Putamen (tissue), 1 donor: ENCODE measurements at regions not wholly inside any gene's neighbourhood (a gene's known extent, or its start where the extent isn't known, plus 50 kb on each side); places are given as distances from the start of the nearest gene placed in this dataset.

ENCODE experiments used
- DNase-seq: peaks from one replicate; pipeline ENCODE4 v3.0.0-alpha.2; 2016; ENCODE audit warnings: low spot score

DNA sequence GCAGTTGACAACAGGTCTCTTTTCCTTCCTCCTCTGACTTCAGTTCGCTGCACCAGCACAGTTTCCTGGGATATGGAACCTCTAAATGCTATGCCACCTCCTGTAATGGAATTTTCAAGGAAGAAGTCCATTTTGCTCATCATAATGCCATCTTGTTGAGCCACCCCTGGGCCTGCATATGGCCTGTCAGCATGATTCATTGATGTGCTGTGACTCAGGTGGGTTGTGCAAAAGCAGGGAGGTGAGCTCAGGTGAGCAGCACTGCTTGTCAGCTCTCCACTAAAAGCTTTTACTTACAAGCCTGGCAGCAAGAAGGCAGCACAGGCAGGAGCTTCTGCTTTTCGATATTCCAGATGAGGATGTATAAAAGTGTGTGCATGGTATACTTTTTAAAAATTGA is 247.1 kb upstream of the LMCD1 start:
- no peak for DNase-seq

DNA sequence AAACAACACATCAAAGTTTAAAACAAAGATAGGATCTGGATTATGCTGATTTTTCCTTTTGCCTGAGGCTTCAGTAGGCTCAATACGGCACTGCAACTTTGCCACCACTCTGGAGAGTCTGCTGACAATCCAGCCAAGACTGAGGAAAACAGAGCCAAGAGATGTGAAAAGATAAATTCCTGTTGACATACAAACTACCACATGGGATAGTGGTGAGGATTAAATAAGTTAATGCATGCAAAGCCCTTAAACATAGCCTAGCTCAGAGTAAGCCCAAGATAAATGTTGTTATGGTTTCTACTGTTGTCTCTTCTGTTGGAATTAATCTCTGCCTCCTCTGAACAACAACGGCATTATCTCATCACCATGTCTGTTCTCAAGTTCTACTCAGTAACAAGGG is 245.9 kb upstream of the LMCD1 start:
- no peak for DNase-seq

DNA sequence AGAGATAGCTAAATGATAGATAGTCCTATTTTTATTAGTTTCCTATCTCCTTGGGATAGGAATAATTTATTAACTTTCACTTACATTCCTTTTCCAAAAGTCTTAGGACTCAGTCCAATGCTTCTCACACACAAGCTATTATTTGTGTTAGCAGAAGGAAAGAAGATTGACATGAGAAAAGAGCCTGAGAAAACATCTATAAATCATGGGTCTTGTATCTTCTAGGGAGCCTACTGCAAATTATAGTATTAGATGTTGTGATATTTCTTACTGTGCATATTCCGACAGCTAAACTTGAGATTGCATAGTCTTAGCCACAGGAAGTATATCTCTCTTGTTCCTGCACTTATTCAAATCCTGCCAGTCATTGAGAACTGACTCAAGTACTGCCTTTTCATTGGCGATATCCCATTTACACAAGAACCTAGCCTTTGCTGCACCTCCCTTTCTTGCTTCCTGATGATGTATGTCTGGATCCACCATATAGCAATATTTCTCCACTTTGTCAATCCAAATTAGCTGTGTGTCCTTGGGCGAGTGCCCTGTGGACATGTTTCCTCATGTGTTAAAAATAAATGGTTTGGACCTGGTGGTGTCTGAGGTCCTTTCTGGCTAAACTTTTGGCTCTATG is 245.1 kb upstream of the LMCD1 start:
- no peak for DNase-seq

DNA sequence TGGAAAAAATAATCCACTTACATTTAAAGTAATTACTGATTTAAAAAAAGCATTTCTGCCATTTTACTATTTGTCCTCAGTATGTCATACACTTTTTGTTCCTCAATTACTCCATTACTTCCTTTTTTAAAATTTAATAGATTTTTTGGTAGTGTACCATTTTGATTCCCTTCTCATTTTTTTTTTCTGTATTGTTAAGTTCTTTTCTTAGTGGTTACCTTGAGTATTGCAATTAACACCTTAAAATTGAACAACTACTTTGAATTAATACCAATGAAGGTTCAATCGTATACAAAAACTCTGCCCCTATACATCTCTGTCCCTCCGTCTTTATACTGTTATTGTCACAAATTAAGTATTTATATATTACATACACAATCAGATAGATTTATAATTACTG is 240.6 kb upstream of the LMCD1 start:
- DNase-seq = no peak

DNA sequence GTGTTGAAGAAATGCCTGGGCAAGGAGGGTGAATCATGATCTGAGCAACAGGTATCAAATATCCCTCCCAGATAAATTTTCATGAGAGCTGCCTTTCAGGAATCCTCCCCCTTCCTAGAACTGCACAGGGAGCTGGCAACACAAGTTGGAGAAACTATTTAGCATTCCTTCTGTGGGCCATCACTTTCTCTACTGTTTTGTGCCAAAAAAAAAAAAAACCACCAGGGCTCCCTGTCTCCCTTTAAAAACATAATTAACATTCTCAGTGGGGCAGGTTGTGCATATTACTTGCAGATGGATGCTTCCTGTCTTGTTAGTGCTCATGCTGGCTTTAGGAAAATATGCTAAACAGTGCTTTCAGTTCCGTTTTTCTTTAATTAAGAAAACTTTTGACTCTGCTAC is 234.9 kb upstream of the LMCD1 start:
- DNase-seq = no peak

DNA sequence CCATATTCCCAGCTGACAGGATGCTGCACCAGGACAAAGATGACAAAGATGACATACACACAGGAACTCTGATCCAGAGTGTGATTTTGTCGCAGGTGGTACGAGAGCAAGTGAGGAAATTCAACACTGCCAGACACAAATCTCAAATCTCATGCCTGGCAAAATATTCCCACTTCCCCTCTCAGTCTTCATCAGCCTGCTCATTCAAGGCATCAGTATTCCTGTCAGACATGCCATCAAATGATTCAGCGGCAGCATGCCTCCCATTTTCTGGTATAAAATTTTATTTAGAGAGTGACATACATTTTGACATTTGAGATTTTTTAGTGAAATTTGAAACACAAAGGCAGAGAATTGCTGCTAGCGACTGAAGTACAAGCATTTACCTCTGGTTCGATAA is 228.1 kb upstream of the LMCD1 start:
- peak; percentile 11 for DNase-seq

DNA sequence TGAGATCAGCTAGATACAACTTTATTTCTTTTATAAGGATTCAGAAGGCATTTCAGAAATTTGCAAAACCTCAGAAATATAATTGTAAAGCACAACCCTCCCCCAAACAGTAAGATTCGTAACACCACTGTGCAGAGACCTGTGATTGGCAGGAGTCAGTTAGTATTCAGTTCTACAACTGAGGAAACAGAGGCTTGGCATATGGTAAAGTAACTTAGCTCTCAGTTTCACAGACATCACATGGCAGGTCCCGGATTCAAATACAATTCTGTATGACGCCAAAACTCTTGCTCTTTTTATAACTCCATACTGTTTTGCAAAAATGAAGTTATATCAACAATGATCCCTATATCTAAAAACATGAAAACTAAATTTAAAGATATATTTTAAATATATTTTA is 225.6 kb upstream of the LMCD1 start:
- DNase-seq = no peak

DNA sequence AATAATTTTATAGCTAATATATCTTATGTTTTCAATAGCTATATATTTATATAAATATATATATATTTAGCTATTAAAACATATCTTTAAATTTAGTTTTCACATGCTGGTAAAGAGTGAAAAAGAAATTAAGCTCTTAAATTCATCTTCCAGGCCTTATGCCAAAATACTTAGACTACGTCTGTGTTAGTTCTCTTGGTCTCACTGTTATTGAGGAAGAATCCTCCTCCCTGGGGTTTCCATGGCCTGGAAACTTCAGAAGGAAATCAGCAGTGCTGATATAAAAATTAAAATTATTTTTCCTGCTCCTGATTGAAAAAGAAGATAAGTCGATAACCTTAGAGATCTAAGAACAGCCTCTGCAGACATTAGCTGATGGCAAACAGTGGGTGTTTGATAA is 225.1 kb upstream of the LMCD1 start:
- DNase-seq = no peak

DNA sequence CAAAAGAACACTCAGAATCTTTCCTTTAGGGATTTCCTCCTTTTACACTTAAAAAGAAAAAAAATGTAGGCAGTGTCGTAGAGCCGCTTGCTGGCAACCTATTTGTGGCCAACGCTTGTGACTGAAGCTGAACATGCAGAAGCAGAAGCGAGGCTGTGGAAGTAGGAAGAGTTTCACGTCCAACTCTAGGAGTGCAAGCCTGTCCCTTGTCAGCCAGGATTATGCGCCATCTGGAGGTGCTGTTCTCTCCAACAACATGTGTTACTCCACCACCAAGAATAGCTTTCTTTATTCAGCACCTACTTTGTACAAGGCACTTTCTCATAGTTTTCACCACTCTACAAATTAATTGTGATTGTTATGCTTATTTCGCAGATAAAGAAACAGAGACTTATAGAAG is 223.2 kb upstream of the LMCD1 start:
- no peak for DNase-seq

DNA sequence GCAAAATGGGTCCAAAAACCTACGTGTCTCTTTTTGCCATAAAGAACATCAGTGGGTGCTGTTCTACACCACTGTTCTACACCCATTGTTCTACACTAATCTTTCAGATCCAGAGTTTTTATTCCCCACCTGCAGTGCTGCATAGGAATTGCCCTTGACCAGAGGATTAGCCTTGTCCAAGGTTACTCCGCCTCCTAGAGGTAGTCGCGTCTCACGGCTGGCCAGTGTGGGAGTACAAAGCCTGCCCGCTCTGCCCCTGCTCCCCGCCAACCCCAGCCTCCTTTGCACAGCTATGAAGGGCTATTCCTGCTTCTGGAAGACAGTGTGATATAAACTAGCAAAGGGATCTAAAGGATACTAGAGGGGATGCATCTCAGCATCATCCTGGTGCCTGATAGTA is 222.1 kb upstream of the LMCD1 start:
- no peak for DNase-seq

DNA sequence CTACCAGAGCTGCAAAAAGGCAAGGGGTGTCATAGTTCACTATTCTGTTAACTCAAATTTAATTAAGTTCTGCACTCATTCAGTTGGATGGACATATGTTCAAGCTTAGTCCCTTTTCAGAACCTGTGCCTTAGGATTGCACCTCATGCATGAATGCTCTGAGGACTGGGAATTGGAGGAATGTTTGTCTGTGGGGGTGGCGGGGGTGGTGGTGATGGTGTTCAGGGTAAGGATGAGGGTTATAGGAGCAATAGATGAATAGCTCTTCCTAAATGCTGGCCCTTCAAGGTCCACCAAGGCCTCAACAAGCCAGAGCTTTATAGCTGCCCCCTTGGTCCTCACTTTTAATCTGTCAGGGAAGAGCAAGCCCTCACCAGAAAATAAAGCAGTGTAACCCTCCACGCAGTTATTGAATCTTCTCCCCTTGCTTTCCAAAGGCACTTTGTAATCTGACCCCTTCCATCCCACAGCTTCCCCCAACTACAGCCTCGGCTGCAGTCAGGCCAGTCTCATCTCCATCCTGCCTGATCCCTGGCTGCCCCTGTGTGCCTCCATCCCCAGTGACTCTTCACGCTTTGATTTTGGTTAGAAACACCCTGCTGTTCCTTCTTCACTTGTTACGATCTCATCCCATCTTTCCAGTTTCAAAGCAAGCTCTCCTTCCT is 221.6 kb upstream of the LMCD1 start:
- no peak for DNase-seq

DNA sequence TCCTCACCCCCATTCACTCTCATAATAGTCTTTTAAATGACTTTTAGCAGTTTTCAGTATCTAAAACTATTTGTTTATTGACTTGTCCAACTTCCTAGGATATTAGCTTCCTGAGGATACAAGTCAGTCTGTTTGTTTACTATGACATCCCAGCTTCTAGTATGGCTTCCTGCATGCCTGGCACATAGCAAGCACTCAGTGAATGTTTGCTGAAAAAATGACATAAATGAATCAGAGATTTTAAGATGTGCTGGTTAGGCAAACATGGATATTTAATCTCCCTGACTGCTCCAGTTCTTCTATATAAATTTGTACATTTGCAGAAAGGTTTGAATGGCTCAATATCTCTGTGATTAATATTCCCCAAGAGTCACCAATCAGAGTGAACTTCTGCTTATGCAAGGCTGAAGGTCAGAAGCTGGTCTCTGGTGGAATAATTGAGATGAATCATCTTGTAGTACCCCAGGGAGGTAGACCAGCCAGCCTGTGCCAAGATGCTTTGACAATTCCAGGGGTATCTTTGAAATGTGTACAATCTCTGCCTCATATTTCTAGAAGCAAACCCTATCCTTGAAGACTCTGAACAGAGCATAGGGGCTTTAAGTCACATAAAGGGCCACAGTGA is 219.0 kb upstream of the LMCD1 start:
- no peak for DNase-seq

DNA sequence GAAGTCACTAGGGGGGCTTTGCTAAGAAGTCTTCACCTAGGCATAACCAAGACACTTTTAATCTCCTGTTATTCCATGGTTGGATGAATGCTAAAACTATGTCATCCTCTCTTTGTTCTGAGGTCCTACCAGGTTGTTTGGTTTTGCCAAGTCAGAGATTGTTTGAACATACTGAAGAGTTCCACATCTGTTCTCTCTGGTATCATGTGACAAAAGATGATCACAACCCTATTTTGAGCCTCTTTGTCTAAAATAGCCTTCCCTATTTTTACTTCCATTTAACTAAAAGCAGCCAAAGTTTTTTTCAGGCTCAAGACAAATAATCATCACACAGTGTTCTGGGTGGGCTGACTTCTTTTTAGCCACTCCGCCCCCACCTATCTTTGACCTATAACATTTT is 218.4 kb upstream of the LMCD1 start:
- DNase-seq = no peak

DNA sequence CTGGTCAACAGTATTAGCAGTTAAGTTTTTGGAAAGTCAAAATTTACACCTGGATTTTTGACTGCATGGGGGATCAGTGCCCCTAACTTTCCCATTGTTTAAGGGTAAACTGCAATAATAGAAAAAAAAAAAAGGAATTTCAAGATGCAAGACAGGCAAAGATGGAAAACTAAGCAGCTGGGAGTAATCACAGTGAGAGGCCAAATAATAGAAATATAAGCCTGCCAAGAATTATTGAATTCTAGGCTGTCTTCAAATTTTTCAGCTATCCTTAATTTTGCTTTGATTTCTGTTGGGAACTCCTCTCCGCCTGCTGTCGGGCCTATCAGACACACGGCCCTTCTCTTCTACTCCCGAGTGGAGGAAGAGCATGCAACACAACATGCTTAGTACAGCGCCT is 215.5 kb upstream of the LMCD1 start:
- no peak for DNase-seq

DNA sequence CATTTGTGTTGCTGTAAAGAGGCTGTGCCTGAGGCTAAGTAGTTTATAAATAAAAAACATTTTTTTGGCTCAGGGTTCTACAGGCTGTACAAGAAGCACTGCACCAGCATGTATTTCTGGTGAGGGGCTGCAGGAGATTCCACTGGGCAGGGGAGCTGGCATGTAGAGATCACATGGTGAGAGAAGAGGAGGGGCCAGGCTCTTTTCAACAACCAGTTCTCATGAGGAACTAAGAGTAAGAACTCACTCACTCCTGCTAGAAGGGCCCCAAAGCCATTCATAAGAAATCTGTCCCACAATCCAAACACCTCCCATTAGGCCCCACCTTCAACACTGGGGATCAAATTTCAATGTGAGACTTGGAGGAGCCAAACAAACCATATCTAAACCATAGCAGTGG is 214.9 kb upstream of the LMCD1 start:
- no peak for DNase-seq

DNA sequence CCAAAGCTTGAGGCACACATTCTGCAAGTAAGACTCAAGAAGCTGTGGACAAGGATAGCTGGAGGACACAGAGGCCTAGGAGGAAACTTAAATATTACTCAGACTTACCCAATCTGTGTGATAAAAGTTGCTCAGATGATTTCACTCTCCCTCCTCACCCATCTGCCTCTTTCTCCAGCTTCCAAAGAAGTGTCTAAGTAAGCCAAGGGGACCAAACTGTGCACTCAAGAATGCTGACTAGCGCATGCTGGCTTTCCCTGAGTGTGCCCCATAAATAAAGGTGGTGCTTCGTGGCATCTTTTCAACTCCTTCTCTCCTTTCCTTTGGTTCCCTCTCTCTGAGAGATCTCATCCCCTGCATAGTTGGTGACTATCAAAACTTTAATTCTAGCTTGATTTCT is 211.0 kb upstream of the LMCD1 start:
- no peak for DNase-seq

DNA sequence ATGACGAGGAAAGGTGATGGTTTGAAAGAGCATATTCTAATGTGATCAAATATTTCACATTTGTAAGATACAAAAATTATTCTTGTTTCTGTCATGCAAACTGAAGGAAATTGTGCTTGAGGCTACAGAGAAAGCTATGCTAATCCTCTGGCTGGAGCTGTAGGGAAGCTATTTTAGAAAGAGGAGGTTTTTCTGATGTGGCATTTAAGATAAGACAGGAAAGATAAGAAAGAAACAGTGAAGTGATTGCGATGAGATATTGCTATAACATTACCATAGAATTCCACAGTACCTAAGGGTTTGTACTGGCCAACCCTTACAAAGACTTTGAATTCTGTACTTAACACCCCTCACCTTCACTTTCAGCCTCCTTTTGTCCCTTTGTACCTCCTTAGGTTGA is 205.2 kb upstream of the LMCD1 start:
- DNase-seq = no peak

DNA sequence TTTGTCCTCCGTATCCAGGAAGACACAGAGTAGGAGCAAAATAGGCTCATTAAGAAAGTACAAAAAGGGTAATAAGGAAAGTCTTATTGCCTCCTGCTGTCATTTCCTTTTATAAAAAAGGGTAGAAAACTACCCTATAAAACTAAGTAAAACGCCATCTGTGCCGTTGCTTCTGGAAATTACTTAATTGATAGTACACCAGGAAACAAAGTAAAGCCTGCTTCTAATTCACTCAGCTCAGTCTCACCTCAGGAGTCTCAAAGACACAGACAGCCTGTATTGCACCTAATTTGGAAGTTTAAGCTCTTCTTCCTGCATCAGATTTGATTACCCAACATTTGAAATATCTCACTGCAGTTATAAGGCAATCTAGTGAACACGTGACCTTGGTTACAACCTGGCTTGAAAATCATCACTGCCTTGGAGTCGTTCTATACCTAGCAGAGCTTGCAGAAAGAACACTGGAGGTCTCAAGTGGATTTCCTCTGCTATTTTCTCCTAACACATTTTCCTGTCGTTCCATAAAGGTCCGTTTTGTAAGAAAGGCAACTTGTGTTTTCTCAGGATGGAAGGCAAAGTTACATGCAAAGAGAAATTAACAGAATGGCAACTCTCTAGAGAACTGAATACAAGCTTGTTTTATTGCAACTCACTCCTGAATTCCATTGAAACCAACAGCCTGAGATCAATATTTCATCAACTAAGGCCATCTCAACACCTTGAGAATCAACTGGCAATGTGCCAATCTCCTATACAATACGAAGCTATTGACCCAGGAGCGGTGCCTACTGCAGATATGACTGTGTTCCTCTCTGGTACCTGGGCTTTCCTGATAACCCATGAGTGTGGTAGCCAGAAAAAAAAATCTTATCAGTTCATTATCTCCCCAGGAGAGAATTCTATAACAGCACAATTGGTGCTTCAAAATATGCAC is 203.3 kb upstream of the LMCD1 start:
- DNase-seq = no peak

DNA sequence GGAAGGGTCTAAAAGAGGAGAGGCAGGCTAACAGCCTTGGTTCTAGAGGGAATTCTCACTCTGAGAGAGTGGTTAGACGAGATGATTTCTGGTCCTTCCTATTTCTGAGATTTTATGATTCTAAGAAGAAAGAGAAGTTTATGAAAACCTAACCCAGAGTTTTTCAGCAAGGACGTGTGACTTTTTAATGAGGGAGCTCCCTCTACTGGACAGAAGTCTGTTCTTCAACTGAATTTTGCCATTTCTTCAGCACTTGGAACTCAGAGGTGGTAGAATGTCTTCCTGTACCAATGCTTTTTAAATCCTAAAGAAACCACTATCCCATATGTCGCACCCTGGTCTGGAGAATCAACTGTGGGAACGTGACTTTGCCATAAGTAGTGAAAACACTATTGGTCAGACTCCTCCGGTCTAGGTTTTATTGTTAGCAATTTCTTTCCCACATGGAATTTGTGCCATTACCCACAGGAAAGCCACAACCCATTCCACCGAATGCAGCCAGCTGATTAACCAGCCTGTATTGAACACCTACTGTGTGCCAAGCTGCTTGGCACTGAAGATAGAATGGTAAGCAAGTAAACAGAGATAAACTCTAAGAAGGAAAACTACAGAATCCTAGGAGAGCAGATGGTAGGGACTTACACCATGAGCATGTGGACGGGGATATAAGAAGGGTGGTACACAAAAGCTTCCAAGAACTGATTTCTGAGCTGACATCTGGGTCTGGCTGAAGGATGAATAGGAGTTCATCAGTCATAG is 199.5 kb upstream of the LMCD1 start:
- peak; percentile 47 for DNase-seq

DNA sequence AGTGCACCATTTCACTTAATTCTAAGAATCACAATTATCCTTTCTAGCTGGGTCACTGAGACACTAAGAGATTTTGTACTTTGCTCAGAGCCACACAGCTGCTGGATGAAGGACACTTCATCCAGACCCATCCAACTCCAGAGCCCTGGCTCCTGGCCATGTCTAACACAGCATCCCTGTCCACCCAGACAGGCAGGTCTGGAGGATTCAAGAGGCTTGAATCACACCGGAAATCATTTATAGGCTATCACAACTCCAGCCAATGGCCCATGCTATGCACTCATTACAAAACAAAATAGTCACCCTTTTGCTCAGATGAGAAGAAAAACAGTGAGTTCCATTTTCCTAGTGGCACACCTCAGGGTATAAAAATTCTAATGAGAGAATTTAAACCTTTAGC is 198.2 kb upstream of the LMCD1 start:
- no peak for DNase-seq

DNA sequence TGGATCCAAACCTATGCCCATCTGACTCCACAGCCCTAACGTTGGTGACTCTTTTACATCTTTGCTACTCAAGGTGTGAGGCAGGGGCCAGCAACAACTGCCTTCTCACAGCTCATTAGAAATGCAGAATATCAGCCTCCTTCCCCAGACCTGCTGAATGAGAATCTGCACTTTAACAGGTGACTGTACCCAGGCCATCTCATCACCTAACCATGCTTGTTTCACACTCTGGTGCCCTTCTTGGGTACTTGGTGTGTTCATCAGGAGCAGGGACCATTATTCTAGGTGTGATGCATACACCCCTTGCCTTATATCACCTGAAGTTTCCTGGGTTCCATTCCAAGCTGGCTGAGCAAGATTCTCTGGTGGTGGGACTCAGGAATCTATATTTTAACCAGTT is 196.3 kb upstream of the LMCD1 start:
- DNase-seq = no peak

DNA sequence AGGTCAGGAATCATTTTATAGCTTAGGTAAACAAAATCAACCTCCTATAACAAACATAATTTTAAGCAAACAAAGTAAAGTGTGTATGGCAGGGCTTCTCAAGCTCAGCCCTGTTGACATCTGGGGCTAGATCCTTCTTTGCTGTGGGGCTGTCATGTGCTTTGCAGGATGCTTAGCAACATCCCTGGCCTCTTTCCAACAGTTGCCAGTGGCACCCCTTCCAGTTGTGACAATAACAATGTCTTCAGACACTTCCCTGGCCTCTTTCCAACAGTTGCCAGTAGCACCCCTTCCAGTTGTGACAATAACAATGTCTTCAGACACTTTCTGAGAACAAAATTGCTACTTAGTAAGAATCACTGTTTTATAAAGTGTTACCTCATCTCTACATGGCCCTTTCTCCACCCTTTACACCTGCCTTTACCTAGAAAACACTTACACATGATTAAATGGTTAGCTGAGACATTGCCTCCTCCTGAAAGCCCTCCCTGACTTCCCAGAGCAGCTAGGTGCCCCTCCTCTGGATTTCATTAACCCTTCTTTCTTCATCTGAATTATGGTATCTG is 194.0 kb upstream of the LMCD1 start:
- peak; percentile 24 for DNase-seq
